ENCODE measurements at regions not wholly inside any gene's neighbourhood (a gene's known extent, or its start where the extent isn't known, plus 50 kb on each side); places are given as distances from the start of the nearest gene placed in this dataset.

- TF ChIP-seq CTCF (IDR thresholded peaks at IDR 0.05) (no peak), POLR2A (IDR thresholded peaks at IDR 0.05) (no peak)
- peaks cover 8% of the 10 kb centered on the region for H3K4me1 ChIP-seq
- no peaks in the 10 kb centered on the region for H3K27me3 ChIP-seq
- intact Hi-C loops (cut with DNase I), result no loop called here
- no peak overlapping the region for H3K4me3 ChIP-seq
- no peak overlapping the region for H3K27ac ChIP-seq
- no peaks in the 10 kb centered on the region for H3K36me3 ChIP-seq (replicated peaks in 1 of 2; ENCODE audit: insufficient read depth in 1 of 2, low read depth in 2 of 2)
- no peak for ATAC-seq
- no peaks in the 10 kb centered on the region for H3K9me3 ChIP-seq
- 74 to 88% methylated on average over 3 of the region's 3 CpGs for WGBS, 2 donors
- DNase-seq, result no peak
Measured at GRCh38 chr14:58739674-58740073, 101.9 kb downstream of the DACT1 start.

GRCh38 chr14:58740379-58740935 lies 102.7 kb downstream of the DACT1 start:
- H3K27me3 ChIP-seq, result no peaks in the 10 kb centered on the region
- WGBS, 2 donors, result 31 to 52% methylated on average over 4 of the region's 4 CpGs
- H3K4me3 ChIP-seq, result no peak overlapping the region
- ATAC-seq, result no peak
- TF ChIP-seq POLR2A (IDR thresholded peaks at IDR 0.05), result no peak
- no peaks in the 10 kb centered on the region for H3K36me3 ChIP-seq (replicated peaks in 1 of 2; ENCODE audit: insufficient read depth in 1 of 2, low read depth in 2 of 2)
- peaks cover 6% of the 10 kb centered on the region for H3K4me1 ChIP-seq
- intact Hi-C loops (cut with DNase I), result no loop called here
- H3K27ac ChIP-seq, result no peak overlapping the region
- H3K9me3 ChIP-seq, result no peaks in the 10 kb centered on the region
- no peak for DNase-seq

- Histone ChIP-seq H3K4me3 (no peak overlapping the region), H3K36me3 (replicated peaks in 1 of 2; ENCODE audit: insufficient read depth in 1 of 2, low read depth in 2 of 2) (no peaks in the 10 kb centered on the region), H3K27me3 (no peaks in the 10 kb centered on the region), H3K9me3 (no peaks in the 10 kb centered on the region), H3K4me1 (peaks cover 25% of the 10 kb centered on the region), H3K27ac (no peak overlapping the region)
- DNase-seq (no peak), ATAC-seq (no peak)
- intact Hi-C loops (cut with DNase I), result no loop called here
- WGBS, 2 donors, result 63 to 68% methylated on average over 5 of the region's 5 CpGs
- TF ChIP-seq POLR2A (IDR thresholded peaks at IDR 0.05) (no peak), CTCF (IDR thresholded peaks at IDR 0.05) (no peak)
Measured at GRCh38 chr14:58744801-58745394, 107.1 kb downstream of the DACT1 start.

GRCh38 chr14:58746261-58746660 lies 108.5 kb downstream of the DACT1 start:
- Histone ChIP-seq H3K4me3 (no peak overlapping the region), H3K9me3 (no peaks in the 10 kb centered on the region), H3K36me3 (replicated peaks in 1 of 2; ENCODE audit: insufficient read depth in 1 of 2, low read depth in 2 of 2) (no peaks in the 10 kb centered on the region), H3K27me3 (no peaks in the 10 kb centered on the region), H3K4me1 (peaks cover 27% of the 10 kb centered on the region), H3K27ac (peak overlapping the region in 1 of 4 donors; percentile 41)
- peak in 2 of 4 donors; percentile 35 to 40 for DNase-seq
- TF ChIP-seq CTCF (IDR thresholded peaks at IDR 0.05), result no peak
- TF ChIP-seq POLR2A (IDR thresholded peaks at IDR 0.05), result no peak
- WGBS, 2 donors, result 13 to 26% methylated on average over 1 of the region's 1 CpG
- peak; percentile 60 for ATAC-seq
- intact Hi-C loops (cut with DNase I), result no loop called here

GRCh38 chr14:58746701-58747100 lies 108.9 kb downstream of the DACT1 start:
- TF ChIP-seq CTCF (IDR thresholded peaks at IDR 0.05), result no peak
- no peak for TF ChIP-seq POLR2A (IDR thresholded peaks at IDR 0.05)
- intact Hi-C loops (cut with DNase I), result no loop called here
- no peak for DNase-seq
- Histone ChIP-seq H3K27me3 (no peaks in the 10 kb centered on the region), H3K4me1 (peaks cover 30% of the 10 kb centered on the region), H3K4me3 (no peak overlapping the region), H3K9me3 (no peaks in the 10 kb centered on the region), H3K27ac (peak overlapping the region in 1 of 4 donors; percentile 41), H3K36me3 (replicated peaks in 1 of 2; ENCODE audit: insufficient read depth in 1 of 2, low read depth in 2 of 2) (no peaks in the 10 kb centered on the region)
- ATAC-seq, result no peak
- 63 to 72% methylated on average over 3 of the region's 3 CpGs for WGBS, 2 donors
